ENCODE measurements at regions not wholly inside any gene's neighbourhood (a gene's known extent, or its start where the extent isn't known, plus 50 kb on each side); places are given as distances from the start of the nearest gene placed in this dataset.
"Not testable (repeated sequence)": the region's sequence is repeated elsewhere in the genome, so short reads cannot be mapped to it uniquely, and the experiment has no call there.

GRCh38 chr18:30142870-30143269, 899.7 kb downstream of the DSC3 start:
- H4K20me1 ChIP-seq (ENCODE audit: insufficient read depth, low read length), result no peaks in the 10 kb centered on the region
- TF ChIP-seq, protein P1, sequence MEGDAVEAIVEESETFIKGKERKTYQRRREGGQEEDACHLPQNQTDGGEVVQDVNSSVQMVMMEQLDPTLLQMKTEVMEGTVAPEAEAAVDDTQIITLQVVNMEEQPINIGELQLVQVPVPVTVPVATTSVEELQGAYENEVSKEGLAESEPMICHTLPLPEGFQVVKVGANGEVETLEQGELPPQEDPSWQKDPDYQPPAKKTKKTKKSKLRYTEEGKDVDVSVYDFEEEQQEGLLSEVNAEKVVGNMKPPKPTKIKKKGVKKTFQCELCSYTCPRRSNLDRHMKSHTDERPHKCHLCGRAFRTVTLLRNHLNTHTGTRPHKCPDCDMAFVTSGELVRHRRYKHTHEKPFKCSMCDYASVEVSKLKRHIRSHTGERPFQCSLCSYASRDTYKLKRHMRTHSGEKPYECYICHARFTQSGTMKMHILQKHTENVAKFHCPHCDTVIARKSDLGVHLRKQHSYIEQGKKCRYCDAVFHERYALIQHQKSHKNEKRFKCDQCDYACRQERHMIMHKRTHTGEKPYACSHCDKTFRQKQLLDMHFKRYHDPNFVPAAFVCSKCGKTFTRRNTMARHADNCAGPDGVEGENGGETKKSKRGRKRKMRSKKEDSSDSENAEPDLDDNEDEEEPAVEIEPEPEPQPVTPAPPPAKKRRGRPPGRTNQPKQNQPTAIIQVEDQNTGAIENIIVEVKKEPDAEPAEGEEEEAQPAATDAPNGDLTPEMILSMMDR (IDR thresholded peaks at IDR 0.05; ENCODE audit: borderline replicate concordance, extremely low read depth, low read length, poor library complexity, severe bottlenecking), result no peak
- TF ChIP-seq EZH2 (IDR thresholded peaks at IDR 0.05; ENCODE audit: borderline replicate concordance, low read depth, low read length, severe bottlenecking), result no peak
- no peak overlapping the region for H2AFZ ChIP-seq (ENCODE audit: low read depth, low read length)
- no peaks in the 10 kb centered on the region for H3K4me1 ChIP-seq (ENCODE audit: insufficient read depth, low read length)
- H3K4me2 ChIP-seq (ENCODE audit: insufficient read depth, low read length), result no peak overlapping the region
- H3K9me3 ChIP-seq (ENCODE audit: insufficient read depth, low read length, severe bottlenecking), result no peaks in the 10 kb centered on the region
- no peaks in the 10 kb centered on the region for H3K79me2 ChIP-seq (ENCODE audit: insufficient read depth, low read length)
- ATAC-seq (ENCODE audit: insufficient read depth, low read depth) (no peak), DNase-seq (no peak)
- H3K9ac ChIP-seq (ENCODE audit: low read depth, low read length), result no peak overlapping the region
- no peaks in the 10 kb centered on the region for H3K36me3 ChIP-seq (ENCODE audit: insufficient read depth, low read length)
- H3K4me3 ChIP-seq (ENCODE audit: low read depth in 1 of 2, low read length in 2 of 2), result no peak overlapping the region
- no peaks in the 10 kb centered on the region for H3K27me3 ChIP-seq (ENCODE audit: insufficient read depth, low read length, poor library complexity)
- H3K27ac ChIP-seq (ENCODE audit: low read length), result no peak overlapping the region

DNA sequence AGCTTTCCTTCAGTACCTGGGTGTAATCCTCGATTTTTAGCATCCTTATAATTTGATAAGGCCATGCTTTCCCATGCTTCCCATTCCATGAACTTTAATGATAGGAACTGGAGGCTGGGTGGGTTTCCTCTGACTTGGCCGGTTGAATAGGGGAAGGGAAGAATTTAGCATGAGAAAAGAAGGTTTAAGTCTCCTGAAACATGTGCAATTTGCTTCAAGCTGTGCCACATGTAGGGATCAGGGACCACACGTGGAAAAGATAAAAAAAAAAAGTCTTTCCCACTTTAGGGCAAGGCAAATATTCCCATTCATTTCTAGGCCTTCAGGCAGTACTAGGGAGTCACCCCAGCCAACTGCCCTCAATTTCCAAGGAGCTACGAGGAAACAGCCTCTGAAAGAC, 900.3 kb downstream of the DSC3 start:
- Histone ChIP-seq H3K4me2 (ENCODE audit: insufficient read depth, low read length) (no peak overlapping the region), H3K9ac (ENCODE audit: low read depth, low read length) (no peak overlapping the region), H3K27me3 (ENCODE audit: insufficient read depth, low read length, poor library complexity) (no peaks in the 10 kb centered on the region), H3K27ac (ENCODE audit: low read length) (no peak overlapping the region), H4K20me1 (ENCODE audit: insufficient read depth, low read length) (no peaks in the 10 kb centered on the region), H2AFZ (ENCODE audit: low read depth, low read length) (no peak overlapping the region), H3K9me3 (ENCODE audit: insufficient read depth, low read length, severe bottlenecking) (no peaks in the 10 kb centered on the region), H3K4me3 (ENCODE audit: low read depth in 1 of 2, low read length in 2 of 2) (no peak overlapping the region), H3K36me3 (ENCODE audit: insufficient read depth, low read length) (no peaks in the 10 kb centered on the region), H3K79me2 (ENCODE audit: insufficient read depth, low read length) (no peaks in the 10 kb centered on the region), H3K4me1 (ENCODE audit: insufficient read depth, low read length) (no peaks in the 10 kb centered on the region)
- TF ChIP-seq, protein P1 (IDR thresholded peaks at IDR 0.05; ENCODE audit: borderline replicate concordance, extremely low read depth, low read length, poor library complexity, severe bottlenecking), result no peak
- TF ChIP-seq EZH2 (IDR thresholded peaks at IDR 0.05; ENCODE audit: borderline replicate concordance, low read depth, low read length, severe bottlenecking), result no peak
- DNase-seq (no peak), ATAC-seq (ENCODE audit: insufficient read depth, low read depth) (no peak)

GRCh38 chr18:30141506-30141905, 901.0 kb downstream of the DSC3 start:
- H3K27me3 ChIP-seq (ENCODE audit: insufficient read depth, low read length, poor library complexity); H2AFZ ChIP-seq (ENCODE audit: low read depth, low read length); H3K27ac ChIP-seq (ENCODE audit: low read length): not testable (repeated sequence)

GRCh38 chr18:30139631-30140287, 902.8 kb downstream of the DSC3 start:
- no peaks in the 10 kb centered on the region for H3K36me3 ChIP-seq (ENCODE audit: insufficient read depth, low read length)
- DNase-seq, result no peak
- no peak for ATAC-seq (ENCODE audit: insufficient read depth, low read depth)
- H3K4me3 ChIP-seq (ENCODE audit: low read depth in 1 of 2, low read length in 2 of 2), result no peak overlapping the region
- no peaks in the 10 kb centered on the region for H3K9me3 ChIP-seq (ENCODE audit: insufficient read depth, low read length, severe bottlenecking)
- H3K27ac ChIP-seq (ENCODE audit: low read length), result no peak overlapping the region
- no peak overlapping the region for H2AFZ ChIP-seq (ENCODE audit: low read depth, low read length)
- H3K4me1 ChIP-seq (ENCODE audit: insufficient read depth, low read length), result no peaks in the 10 kb centered on the region
- H4K20me1 ChIP-seq (ENCODE audit: insufficient read depth, low read length), result no peaks in the 10 kb centered on the region
- H3K27me3 ChIP-seq (ENCODE audit: insufficient read depth, low read length, poor library complexity), result no peaks in the 10 kb centered on the region
- H3K4me2 ChIP-seq (ENCODE audit: insufficient read depth, low read length), result no peak overlapping the region
- H3K79me2 ChIP-seq (ENCODE audit: insufficient read depth, low read length), result no peaks in the 10 kb centered on the region
- H3K9ac ChIP-seq (ENCODE audit: low read depth, low read length), result no peak overlapping the region
- TF ChIP-seq, protein P1 (IDR thresholded peaks at IDR 0.05; ENCODE audit: borderline replicate concordance, extremely low read depth, low read length, poor library complexity, severe bottlenecking), result no peak
- TF ChIP-seq EZH2 (IDR thresholded peaks at IDR 0.05; ENCODE audit: borderline replicate concordance, low read depth, low read length, severe bottlenecking), result no peak

More at GRCh38 chr18:30141506-30141905, 901.0 kb downstream of the DSC3 start:
- not testable (repeated sequence) for H3K4me1 ChIP-seq (ENCODE audit: insufficient read depth, low read length); H4K20me1 ChIP-seq (ENCODE audit: insufficient read depth, low read length); H3K4me2 ChIP-seq (ENCODE audit: insufficient read depth, low read length); H3K36me3 ChIP-seq (ENCODE audit: insufficient read depth, low read length); H3K9ac ChIP-seq (ENCODE audit: low read depth, low read length); ATAC-seq (ENCODE audit: insufficient read depth, low read depth); H3K4me3 ChIP-seq (ENCODE audit: low read depth in 1 of 2, low read length in 2 of 2); DNase-seq; H3K9me3 ChIP-seq (ENCODE audit: insufficient read depth, low read length, severe bottlenecking); H3K79me2 ChIP-seq (ENCODE audit: insufficient read depth, low read length)
